Right lung (tissue), 2 donors: ENCODE measurements at regions not wholly inside any gene's neighbourhood (a gene's known extent, or its start where the extent isn't known, plus 50 kb on each side); places are given as distances from the start of the nearest gene placed in this dataset.

Experiments used
- DNase-seq, 2 donors: peaks; one replicate each; pipeline ENCODE4 v3.0.0-alpha.2; 2013

- no peak for DNase-seq
Measured at GRCh38 chr6:153787341-153787606, 251.8 kb upstream of the OPRM1 start.

- DNase-seq: no peak
Measured at GRCh38 chr6:153781306-153781705, 257.7 kb upstream of the OPRM1 start.

GRCh38 chr6:153780011-153780410, 259.0 kb upstream of the OPRM1 start:
- no peak for DNase-seq

GRCh38 chr6:153778216-153778615, 260.8 kb upstream of the OPRM1 start:
- no peak for DNase-seq

- no peak for DNase-seq
Measured at GRCh38 chr6:153771577-153771976, 267.5 kb upstream of the OPRM1 start.

DNA sequence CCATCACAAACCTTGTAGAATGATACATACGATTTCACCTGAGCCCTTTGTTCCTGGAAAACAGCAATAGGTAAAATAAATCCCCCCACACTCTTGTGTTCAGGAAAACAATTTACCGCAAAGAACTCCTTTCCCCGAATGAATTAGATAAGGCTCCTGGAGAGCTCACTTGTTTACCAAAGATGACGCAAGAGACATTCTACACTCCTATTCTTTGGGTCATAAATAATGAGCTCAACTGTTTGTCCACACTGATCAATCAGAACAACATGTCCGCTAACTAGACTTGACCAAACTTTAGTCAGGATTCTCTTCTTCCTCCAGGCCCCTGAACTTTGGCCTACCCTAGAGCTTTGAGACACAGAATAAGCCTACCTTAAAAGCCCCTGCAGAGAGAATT, 271.9 kb upstream of the OPRM1 start:
- no peak for DNase-seq

- DNase-seq: no peak
Measured at GRCh38 chr6:153758516-153758915, 280.5 kb upstream of the OPRM1 start.

- no peak for DNase-seq
Measured at GRCh38 chr6:153735761-153736160, 303.3 kb upstream of the OPRM1 start.

DNA sequence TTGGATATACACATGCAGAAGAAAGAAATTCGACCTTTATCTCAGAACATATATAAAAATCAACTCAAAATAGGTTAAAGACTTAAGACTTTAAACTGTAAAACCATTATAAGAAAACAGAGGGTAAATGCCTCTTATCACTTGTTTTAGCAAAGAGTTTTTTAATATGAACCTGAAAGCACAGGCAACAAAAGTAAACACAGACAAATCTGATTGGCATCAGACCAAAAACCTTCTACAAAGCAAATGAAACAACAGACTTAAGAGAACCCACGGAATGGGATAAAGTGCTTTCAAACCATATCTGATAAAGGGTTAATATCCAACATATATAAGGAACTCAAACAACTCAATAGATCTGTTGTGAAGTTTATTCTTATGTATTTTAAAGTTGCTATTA, 309.9 kb upstream of the OPRM1 start:
- DNase-seq: no peak

DNA sequence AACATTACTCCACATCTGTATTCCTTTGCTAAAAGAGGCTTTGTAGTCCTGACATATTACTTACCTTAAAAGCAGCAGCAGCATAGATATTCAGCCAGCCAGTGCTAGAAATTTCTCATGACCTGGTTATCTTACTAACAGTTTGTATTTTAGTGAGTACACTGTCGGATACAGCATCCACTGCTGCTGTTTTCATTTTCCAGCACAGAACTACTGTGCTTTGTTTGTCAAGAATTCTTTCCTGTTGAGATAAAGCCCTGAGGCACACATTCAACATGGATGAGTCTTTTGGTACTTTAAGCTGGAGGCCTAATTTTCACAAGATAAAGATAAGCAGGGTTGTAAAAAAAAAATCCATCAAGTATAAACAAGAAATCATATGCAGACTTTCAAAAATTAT, 311.2 kb upstream of the OPRM1 start:
- DNase-seq: no peak

DNA sequence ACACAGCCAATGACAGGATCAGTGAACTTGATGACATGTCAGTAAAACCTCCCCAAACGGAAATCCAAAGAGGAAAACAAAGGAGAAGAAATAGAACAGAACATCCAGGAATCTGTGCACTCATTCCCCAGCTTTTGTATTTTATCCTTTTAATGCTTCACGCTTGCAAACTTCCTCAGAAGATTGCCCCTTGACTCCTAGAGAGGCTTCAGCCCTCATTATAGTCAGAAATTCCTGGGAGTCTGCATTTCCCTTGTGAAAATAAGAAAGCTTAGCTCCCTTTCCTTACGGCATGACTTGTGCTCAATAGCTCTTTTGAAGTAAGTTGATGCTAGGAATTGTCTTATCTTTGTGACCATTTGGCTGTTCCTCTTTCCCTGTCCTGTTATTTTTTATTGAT, 313.6 kb upstream of the OPRM1 start:
- DNase-seq: no peak

GRCh38 chr6:153720732-153721131, 318.3 kb upstream of the OPRM1 start:
- no peak for DNase-seq

GRCh38 chr6:153705429-153705828, 333.6 kb upstream of the OPRM1 start:
- DNase-seq: no peak

DNA sequence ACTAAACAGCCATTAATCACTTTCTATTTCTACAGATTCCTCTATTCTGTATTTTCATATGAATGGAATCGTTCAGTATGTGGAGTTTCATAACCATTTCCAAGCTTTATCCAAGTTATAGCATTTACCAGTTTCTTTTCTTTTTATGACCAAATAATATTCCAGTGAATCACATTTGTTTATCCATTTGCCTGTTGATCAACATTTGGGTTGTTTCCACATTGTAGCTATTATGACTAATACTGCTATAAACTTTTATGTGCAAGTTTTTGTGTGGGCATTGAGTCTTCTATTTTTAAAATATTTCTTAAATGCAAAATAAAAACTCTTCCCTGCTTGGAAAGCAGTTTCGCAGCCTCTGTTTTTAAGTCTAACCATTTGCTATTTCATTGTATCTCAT, 336.4 kb upstream of the OPRM1 start:
- no peak for DNase-seq

GRCh38 chr6:153698637-153699036, 340.4 kb upstream of the OPRM1 start:
- no peak for DNase-seq

DNA sequence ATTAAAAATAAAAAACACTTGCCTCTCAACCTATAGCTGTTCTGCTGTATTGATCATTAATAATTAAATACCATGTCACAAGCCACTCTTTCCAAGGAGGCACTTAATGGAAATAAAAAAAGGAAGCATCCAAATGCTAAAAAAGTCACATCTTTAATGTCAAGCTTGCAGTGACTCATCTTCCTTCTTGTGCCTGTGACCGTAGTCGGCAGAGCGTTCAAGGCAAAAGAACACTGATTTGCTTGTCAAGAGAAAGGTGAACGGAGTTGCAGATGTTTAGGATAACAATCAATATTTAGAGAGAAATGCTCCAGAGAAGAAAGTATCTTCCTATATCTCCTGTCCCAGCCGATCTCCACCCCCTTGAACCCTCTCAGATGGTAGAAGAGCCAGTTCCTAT, 341.0 kb upstream of the OPRM1 start:
- DNase-seq: no peak

DNA sequence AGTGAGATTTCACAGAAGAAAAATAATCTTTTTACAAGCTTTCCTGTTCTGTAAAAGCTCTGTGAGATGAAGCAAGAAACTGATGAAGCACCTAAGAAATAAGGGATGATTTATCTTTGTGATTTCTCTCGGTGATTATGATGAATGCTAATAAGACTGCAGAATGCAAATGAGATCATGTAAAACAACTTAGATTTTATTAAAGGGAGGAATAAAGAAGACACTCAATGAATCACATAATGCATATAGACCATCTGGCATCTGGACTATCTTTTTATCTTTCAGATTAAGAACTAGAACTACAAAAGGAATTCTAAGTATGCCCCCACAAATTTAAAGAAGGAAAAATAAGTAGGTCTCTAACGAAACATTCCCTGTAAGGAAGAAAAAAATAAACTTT, 361.5 kb upstream of the OPRM1 start:
- DNase-seq: no peak

GRCh38 chr6:153673750-153674149, 365.3 kb upstream of the OPRM1 start:
- no peak for DNase-seq

- no peak for DNase-seq
Measured at GRCh38 chr6:153673225-153673624, 365.8 kb upstream of the OPRM1 start.

DNA sequence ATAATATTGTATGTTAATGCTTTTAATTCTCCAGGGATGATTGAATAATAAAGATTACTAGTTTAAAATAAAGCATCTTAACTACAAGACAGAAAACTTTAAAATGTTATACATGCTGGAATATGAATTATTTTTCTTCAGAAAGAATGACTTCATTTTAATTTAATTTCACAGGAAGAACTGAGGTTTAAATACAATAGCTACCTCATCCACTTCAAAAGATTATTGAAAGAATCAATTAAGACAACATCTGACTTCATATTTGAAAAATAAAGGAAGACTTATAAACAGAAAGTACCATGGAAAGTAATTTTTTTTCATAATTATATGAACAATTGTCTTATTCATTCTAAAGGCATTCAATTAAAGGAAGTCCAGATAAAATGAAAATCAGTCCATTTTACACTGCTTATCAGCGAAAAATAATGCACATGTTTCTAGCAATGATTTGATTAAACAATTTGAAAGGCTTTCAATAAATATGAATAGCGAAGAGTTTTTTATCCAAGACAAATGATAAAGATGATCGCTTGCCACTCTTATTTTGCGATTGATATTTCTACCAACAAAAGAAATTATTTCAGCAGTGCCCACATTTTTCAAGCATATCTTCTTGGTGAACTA, 368.5 kb upstream of the OPRM1 start:
- DNase-seq: no peak

DNA sequence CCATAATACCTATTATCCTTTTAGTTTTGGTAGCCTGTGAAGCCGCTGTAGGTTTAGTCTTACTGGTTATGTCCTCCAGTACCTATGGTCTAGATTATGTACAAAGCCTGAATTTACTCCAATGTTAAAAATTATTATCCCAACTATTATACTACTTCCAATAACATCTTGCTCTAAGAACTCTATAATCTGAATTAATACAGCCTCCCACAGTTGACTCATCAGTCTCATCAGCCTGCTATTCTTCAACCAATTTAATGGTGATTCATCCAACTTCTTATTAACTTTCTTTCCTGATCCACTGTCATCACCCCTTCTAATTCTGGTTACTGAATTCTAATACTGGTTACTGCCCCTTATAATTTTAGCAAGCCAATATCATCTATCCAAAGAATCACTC, 370.3 kb upstream of the OPRM1 start:
- no peak for DNase-seq

- DNase-seq: no peak
Measured at GRCh38 chr6:153662982-153663381, 376.1 kb upstream of the OPRM1 start.

DNA sequence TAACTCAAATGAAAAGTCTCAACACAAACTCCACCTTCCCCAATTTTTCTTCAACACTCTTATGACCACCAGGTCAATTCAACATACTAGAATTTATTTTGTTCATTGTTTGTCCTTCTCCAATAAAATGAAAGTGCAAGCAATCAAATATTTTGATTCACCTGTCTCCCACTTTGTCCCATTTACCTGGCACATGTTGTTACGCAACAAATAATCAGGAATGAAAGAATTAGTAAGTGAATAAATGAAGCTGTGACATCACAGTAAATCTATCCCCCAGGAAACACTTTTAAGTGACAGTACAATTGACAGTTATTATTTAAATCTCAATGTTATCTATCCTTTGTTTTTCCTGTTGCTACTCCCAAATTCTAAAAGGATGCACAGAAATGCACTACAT, 393.7 kb upstream of the OPRM1 start:
- DNase-seq: no peak

DNA sequence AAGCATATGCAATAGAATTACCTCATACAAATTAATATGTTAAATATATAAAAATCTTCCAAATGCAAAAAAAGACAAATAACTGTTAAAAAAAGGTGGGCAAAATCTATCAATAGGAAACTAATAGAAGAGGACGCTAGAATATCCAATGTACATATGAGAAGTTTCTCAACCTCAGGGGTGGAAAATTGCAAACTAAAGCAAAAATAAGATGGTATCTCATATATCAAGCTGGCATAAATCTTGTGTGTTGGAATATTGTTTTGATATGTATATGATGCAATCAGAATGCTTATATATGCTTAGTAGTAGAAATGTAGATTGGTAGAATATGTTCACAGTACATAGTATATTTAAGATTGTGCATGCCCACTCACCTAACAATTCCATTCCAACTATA, 395.0 kb upstream of the OPRM1 start:
- DNase-seq: no peak

- DNase-seq: no peak
Measured at GRCh38 chr6:153634416-153634815, 404.6 kb upstream of the OPRM1 start.
